GM23338 (cell line): ENCODE measurements at regions not wholly inside any gene's neighbourhood (a gene's known extent, or its start where the extent isn't known, plus 50 kb on each side); places are given as distances from the start of the nearest gene placed in this dataset.

Experiments
- ATAC-seq: fragments of 200-7000 bp; cut with Tn5 transposase; 3 replicates; pipeline ENCODE4 v1.9.1; 2020
- DNase-seq: peaks from one replicate; pipeline ENCODE4 v3.0.0-alpha.2; 2015; ENCODE audit warnings: low spot score
- H2AFZ ChIP-seq: fragments of 200-600 bp; sonication (generic); 2 replicates; pipeline ENCODE4 v1.8.0; 2016; ENCODE audit warnings: antibody characterized with exemption, mild to moderate bottlenecking, moderate library complexity
- H3F3A ChIP-seq: fragments of 200-600 bp; sonication (generic); replicated peaks from 2 replicates; pipeline ENCODE4 v1.8.0; 2017; ENCODE audit warnings: antibody characterized with exemption, mixed run types, low read depth
- H3K27ac ChIP-seq: fragments of 200-600 bp; sonication (generic); 2 replicates; pipeline ENCODE4 v1.6.1; 2016; ENCODE audit warnings: low read depth
- H3K27me3 ChIP-seq: fragments of 200-600 bp; sonication (generic); 2 replicates; pipeline ENCODE4 v1.8.0; 2016; ENCODE audit warnings: mild to moderate bottlenecking, mixed run types, moderate library complexity; ENCODE audit not compliant: insufficient read depth
- H3K36me3 ChIP-seq: fragments of 200-600 bp; sonication (generic); 2 replicates; pipeline ENCODE4 v1.8.0; 2016; ENCODE audit warnings: mild to moderate bottlenecking; ENCODE audit not compliant: insufficient read depth
- H3K4me1 ChIP-seq: fragments of 200-600 bp; sonication (generic); 2 replicates; pipeline ENCODE4 v1.8.0; 2016; ENCODE audit warnings: mild to moderate bottlenecking, moderate library complexity; ENCODE audit not compliant: insufficient read depth
- H3K4me2 ChIP-seq: fragments of 200-600 bp; sonication (generic); 2 replicates; pipeline ENCODE4 v1.7.1; 2017; ENCODE audit warnings: mixed run types
- H3K4me3 ChIP-seq: fragments of 200-600 bp; sonication (generic); 2 replicates; pipeline ENCODE4 v1.6.1; 2016; ENCODE audit warnings: mixed run types
- H3K79me2 ChIP-seq: fragments of 200-600 bp; sonication (generic); replicated peaks from 2 replicates; pipeline ENCODE4 v1.8.0; 2017; ENCODE audit warnings: mild to moderate bottlenecking; ENCODE audit not compliant: insufficient read depth
- H3K9me2 ChIP-seq: fragments of 200-600 bp; sonication (generic); 2 replicates; pipeline ENCODE4 v1.8.0; 2017; ENCODE audit not compliant: insufficient read depth
- H4K20me1 ChIP-seq: fragments of 200-600 bp; sonication (generic); replicated peaks from 2 replicates; pipeline ENCODE4 v1.8.0; 2017; ENCODE audit warnings: mild to moderate bottlenecking; ENCODE audit not compliant: insufficient read depth
- H3K27ac Mint-ChIP-seq: 2 replicates; pipeline ENCODE4 v1.8.0; 2020; ENCODE audit warnings: inconsistent platforms, mild to moderate bottlenecking, moderate library complexity, mixed read lengths
- H3K27me3 Mint-ChIP-seq: 3 replicates; pipeline ENCODE4 v1.8.0; 2022; ENCODE audit warnings: low read depth, mild to moderate bottlenecking, moderate library complexity, mixed read lengths, inconsistent platforms; ENCODE audit not compliant: insufficient read depth, poor library complexity
- H3K36me3 Mint-ChIP-seq: 3 replicates; pipeline ENCODE4 v1.8.0; 2021; ENCODE audit warnings: low read depth, mild to moderate bottlenecking, inconsistent platforms, moderate library complexity, mixed read lengths
- H3K4me1 Mint-ChIP-seq: 3 replicates; pipeline ENCODE4 v1.8.0; 2020; ENCODE audit warnings: mild to moderate bottlenecking, inconsistent platforms, mixed read lengths
- H3K4me3 Mint-ChIP-seq: 3 replicates; pipeline ENCODE4 v1.8.0; 2021; ENCODE audit warnings: moderate library complexity, mild to moderate bottlenecking, inconsistent platforms, mixed read lengths
- H3K9me3 Mint-ChIP-seq: 3 replicates; pipeline ENCODE4 v1.8.0; 2020; ENCODE audit warnings: moderate library complexity, mild to moderate bottlenecking, inconsistent platforms, mixed read lengths
- NANOG ChIP-seq: IDR thresholded peaks from 2 replicates; pipeline ENCODE4 v1.6.1; 2016; ENCODE audit warnings: antibody characterized with exemption, borderline replicate concordance
- POLR2AphosphoS5 ChIP-seq: IDR thresholded peaks from 2 replicates; pipeline ENCODE4 v1.6.1; 2016; ENCODE audit warnings: antibody characterized with exemption, low read depth
- ZNF114 ChIP-seq: fragments of 250-450 bp; sonication (Bioruptor Pico); IDR thresholded peaks from 2 replicates; pipeline ENCODE4 v1.5.0; 2020; ENCODE audit warnings: mild to moderate bottlenecking, moderate library complexity
- TF ChIP-seq, protein P1 (sequence below), 2 experiments: fragments of 200-600 bp in 1 of 2; sonication (generic) in 1 of 2; conservative IDR thresholded peaks; 2 replicates each; pipeline versions ENCODE4 v1.5.1 to v1.6.1; 2016 to 2017; ENCODE audit warnings: antibody characterized with exemption in 2 of 2, low read depth in 2 of 2, mild to moderate bottlenecking in 2 of 2, moderate library complexity in 1 of 2
- TF ChIP-seq, protein P2 (sequence below): IDR thresholded peaks from one replicate; pipeline ENCODE4 v1.6.1; 2018; ENCODE audit warnings: antibody characterized with exemption; ENCODE audit not compliant: unreplicated experiment
- TF ChIP-seq, protein P3 (sequence below): fragments of 250-450 bp; sonication (Bioruptor Pico); IDR thresholded peaks from 2 replicates; pipeline ENCODE4 v1.5.0; 2020; ENCODE audit warnings: mild to moderate bottlenecking, moderate library complexity

DNA sequence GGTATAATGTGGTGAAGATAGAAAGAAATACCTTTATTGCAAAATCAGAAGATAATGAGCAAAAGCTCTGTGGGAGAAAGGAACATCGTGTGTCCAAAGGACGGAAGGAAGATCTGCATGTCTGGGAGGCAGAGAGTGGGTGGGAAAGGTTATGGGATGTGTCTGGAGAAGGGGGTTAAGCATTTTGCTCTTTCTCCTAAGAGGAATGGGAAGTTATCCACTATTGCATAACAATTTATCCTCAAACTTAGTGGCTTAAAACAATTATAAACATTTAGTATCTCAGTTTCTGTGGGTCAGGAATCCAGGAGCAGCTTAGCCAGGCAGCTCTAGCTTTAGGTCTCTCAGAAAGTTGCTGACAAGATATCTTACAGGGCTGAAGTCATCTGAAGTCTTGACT is 229.1 kb upstream of the CITED2 start:
- H3K79me2 ChIP-seq, result no peaks in the 10 kb centered on the region
- H3K27ac Mint-ChIP-seq, result no peak overlapping the region
- no peak overlapping the region for H3K4me3 Mint-ChIP-seq
- no peaks in the 10 kb centered on the region for H3K9me3 Mint-ChIP-seq
- peaks cover 2% of the 10 kb centered on the region for H3K27me3 Mint-ChIP-seq
- H3K4me1 Mint-ChIP-seq, result peaks cover 14% of the 10 kb centered on the region
- H3K9me2 ChIP-seq, result 0 out of 2 replicates have a peak, but pooled peaks cover 5% of the 10 kb centered on the region
- no peaks in the 10 kb centered on the region for H3F3A ChIP-seq
- no peak overlapping the region for H3K4me2 ChIP-seq
- ATAC-seq (no peak), DNase-seq (no peak)
- H2AFZ ChIP-seq, result no peak overlapping the region
- H3K27ac ChIP-seq, result no peak overlapping the region
- no peaks in the 10 kb centered on the region for H4K20me1 ChIP-seq
- no peaks in the 10 kb centered on the region for H3K27me3 ChIP-seq
- no peaks in the 10 kb centered on the region for H3K36me3 Mint-ChIP-seq
- no peaks in the 10 kb centered on the region for H3K36me3 ChIP-seq
- no peak overlapping the region for H3K4me3 ChIP-seq
- TF ChIP-seq, protein P1, sequence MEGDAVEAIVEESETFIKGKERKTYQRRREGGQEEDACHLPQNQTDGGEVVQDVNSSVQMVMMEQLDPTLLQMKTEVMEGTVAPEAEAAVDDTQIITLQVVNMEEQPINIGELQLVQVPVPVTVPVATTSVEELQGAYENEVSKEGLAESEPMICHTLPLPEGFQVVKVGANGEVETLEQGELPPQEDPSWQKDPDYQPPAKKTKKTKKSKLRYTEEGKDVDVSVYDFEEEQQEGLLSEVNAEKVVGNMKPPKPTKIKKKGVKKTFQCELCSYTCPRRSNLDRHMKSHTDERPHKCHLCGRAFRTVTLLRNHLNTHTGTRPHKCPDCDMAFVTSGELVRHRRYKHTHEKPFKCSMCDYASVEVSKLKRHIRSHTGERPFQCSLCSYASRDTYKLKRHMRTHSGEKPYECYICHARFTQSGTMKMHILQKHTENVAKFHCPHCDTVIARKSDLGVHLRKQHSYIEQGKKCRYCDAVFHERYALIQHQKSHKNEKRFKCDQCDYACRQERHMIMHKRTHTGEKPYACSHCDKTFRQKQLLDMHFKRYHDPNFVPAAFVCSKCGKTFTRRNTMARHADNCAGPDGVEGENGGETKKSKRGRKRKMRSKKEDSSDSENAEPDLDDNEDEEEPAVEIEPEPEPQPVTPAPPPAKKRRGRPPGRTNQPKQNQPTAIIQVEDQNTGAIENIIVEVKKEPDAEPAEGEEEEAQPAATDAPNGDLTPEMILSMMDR (conservative IDR thresholded peaks at IDR 0.05; ENCODE audit: low read depth in 2 of 2), result no peak
- TF ChIP-seq ZNF114 (CRISPR knock-in tag), result no peak
- TF ChIP-seq, protein P2, sequence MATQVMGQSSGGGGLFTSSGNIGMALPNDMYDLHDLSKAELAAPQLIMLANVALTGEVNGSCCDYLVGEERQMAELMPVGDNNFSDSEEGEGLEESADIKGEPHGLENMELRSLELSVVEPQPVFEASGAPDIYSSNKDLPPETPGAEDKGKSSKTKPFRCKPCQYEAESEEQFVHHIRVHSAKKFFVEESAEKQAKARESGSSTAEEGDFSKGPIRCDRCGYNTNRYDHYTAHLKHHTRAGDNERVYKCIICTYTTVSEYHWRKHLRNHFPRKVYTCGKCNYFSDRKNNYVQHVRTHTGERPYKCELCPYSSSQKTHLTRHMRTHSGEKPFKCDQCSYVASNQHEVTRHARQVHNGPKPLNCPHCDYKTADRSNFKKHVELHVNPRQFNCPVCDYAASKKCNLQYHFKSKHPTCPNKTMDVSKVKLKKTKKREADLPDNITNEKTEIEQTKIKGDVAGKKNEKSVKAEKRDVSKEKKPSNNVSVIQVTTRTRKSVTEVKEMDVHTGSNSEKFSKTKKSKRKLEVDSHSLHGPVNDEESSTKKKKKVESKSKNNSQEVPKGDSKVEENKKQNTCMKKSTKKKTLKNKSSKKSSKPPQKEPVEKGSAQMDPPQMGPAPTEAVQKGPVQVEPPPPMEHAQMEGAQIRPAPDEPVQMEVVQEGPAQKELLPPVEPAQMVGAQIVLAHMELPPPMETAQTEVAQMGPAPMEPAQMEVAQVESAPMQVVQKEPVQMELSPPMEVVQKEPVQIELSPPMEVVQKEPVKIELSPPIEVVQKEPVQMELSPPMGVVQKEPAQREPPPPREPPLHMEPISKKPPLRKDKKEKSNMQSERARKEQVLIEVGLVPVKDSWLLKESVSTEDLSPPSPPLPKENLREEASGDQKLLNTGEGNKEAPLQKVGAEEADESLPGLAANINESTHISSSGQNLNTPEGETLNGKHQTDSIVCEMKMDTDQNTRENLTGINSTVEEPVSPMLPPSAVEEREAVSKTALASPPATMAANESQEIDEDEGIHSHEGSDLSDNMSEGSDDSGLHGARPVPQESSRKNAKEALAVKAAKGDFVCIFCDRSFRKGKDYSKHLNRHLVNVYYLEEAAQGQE, result no peak
- TF ChIP-seq POLR2AphosphoS5, result no peak
- no peak for TF ChIP-seq NANOG
- TF ChIP-seq, protein P3, sequence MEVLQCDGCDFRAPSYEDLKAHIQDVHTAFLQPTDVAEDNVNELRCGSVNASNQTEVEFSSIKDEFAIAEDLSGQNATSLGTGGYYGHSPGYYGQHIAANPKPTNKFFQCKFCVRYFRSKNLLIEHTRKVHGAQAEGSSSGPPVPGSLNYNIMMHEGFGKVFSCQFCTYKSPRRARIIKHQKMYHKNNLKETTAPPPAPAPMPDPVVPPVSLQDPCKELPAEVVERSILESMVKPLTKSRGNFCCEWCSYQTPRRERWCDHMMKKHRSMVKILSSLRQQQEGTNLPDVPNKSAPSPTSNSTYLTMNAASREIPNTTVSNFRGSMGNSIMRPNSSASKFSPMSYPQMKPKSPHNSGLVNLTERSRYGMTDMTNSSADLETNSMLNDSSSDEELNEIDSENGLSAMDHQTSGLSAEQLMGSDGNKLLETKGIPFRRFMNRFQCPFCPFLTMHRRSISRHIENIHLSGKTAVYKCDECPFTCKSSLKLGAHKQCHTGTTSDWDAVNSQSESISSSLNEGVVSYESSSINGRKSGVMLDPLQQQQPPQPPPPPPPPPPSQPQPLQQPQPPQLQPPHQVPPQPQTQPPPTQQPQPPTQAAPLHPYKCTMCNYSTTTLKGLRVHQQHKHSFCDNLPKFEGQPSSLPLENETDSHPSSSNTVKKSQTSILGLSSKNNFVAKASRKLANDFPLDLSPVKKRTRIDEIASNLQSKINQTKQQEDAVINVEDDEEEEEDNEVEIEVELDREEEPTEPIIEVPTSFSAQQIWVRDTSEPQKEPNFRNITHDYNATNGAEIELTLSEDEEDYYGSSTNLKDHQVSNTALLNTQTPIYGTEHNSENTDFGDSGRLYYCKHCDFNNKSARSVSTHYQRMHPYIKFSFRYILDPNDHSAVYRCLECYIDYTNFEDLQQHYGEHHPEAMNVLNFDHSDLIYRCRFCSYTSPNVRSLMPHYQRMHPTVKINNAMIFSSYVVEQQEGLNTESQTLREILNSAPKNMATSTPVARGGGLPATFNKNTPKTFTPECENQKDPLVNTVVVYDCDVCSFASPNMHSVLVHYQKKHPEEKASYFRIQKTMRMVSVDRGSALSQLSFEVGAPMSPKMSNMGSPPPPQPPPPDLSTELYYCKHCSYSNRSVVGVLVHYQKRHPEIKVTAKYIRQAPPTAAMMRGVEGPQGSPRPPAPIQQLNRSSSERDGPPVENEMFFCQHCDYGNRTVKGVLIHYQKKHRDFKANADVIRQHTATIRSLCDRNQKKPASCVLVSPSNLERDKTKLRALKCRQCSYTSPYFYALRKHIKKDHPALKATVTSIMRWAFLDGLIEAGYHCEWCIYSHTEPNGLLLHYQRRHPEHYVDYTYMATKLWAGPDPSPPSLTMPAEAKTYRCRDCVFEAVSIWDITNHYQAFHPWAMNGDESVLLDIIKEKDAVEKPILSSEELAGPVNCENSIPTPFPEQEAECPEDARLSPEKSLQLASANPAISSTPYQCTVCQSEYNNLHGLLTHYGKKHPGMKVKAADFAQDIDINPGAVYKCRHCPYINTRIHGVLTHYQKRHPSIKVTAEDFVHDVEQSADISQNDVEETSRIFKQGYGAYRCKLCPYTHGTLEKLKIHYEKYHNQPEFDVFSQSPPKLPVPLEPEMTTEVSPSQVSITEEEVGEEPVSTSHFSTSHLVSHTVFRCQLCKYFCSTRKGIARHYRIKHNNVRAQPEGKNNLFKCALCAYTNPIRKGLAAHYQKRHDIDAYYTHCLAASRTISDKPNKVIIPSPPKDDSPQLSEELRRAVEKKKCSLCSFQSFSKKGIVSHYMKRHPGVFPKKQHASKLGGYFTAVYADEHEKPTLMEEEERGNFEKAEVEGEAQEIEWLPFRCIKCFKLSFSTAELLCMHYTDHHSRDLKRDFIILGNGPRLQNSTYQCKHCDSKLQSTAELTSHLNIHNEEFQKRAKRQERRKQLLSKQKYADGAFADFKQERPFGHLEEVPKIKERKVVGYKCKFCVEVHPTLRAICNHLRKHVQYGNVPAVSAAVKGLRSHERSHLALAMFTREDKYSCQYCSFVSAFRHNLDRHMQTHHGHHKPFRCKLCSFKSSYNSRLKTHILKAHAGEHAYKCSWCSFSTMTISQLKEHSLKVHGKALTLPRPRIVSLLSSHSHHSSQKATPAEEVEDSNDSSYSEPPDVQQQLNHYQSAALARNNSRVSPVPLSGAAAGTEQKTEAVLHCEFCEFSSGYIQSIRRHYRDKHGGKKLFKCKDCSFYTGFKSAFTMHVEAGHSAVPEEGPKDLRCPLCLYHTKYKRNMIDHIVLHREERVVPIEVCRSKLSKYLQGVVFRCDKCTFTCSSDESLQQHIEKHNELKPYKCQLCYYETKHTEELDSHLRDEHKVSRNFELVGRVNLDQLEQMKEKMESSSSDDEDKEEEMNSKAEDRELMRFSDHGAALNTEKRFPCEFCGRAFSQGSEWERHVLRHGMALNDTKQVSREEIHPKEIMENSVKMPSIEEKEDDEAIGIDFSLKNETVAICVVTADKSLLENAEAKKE (CRISPR knock-in tag), result no peak
- H3K4me1 ChIP-seq, result peaks cover 19% of the 10 kb centered on the region; the same call in 1 of the 2 replicates
